Keratinocyte (primary cell): ENCODE measurements at regions not wholly inside any gene's neighbourhood (a gene's known extent, or its start where the extent isn't known, plus 50 kb on each side); places are given as distances from the start of the nearest gene placed in this dataset.

Experiments used
- DNase-seq: peaks from one replicate; pipeline ENCODE4 v3.0.0-alpha.2; 2011; ENCODE audit warnings: low read depth, missing footprints, low spot score
- FAIRE-seq: peaks from 2 replicates; lab custom pipeline; 2011; peaks lifted over from hg19 to GRCh38; lab: Jason Lieb, UNC
- H2AFZ ChIP-seq: 2 replicates; pipeline ENCODE4 v1.6.0; 2012; ENCODE audit warnings: low read length, control low read depth, inconsistent platforms; ENCODE audit not compliant: control insufficient read depth
- H3K27ac ChIP-seq: 2 replicates; pipeline ENCODE4 v1.5.1; 2011; ENCODE audit warnings: low read length; ENCODE audit not compliant: control insufficient read depth, insufficient read depth
- H3K27me3 ChIP-seq: 3 replicates; pipeline ENCODE4 v1.6.0; 2011; ENCODE audit warnings: low read length; ENCODE audit not compliant: control insufficient read depth, insufficient read depth; ENCODE audit errors: extremely low read depth
- H3K36me3 ChIP-seq, 2 experiments: 2 replicates in 1 of 2; 3 replicates in 1 of 2; pipeline ENCODE4 v1.5.1; 2011; ENCODE audit warnings: low read length in 2 of 2, mild to moderate bottlenecking in 1 of 2; ENCODE audit not compliant: control insufficient read depth in 2 of 2, insufficient read depth in 2 of 2; ENCODE audit errors: extremely low read depth in 1 of 2
- H3K4me1 ChIP-seq: 3 replicates; pipeline ENCODE4 v1.5.1; 2011; ENCODE audit warnings: low read length; ENCODE audit not compliant: control insufficient read depth, insufficient read depth; ENCODE audit errors: extremely low read depth
- H3K4me2 ChIP-seq: 3 replicates; pipeline ENCODE4 v1.6.0; 2011; ENCODE audit warnings: low read depth, low read length; ENCODE audit not compliant: control insufficient read depth, insufficient read depth; ENCODE audit errors: extremely low read depth
- H3K4me3 ChIP-seq, 3 experiments: fragments of 200-600 bp in 1 of 3; sonication (generic) in 1 of 3; 2 replicates in 2 of 3; 3 replicates in 1 of 3; pipeline ENCODE4 v1.5.1; 2011 to 2016; ENCODE audit warnings: low read length in 3 of 3, mild to moderate bottlenecking in 3 of 3, control low read depth in 2 of 3, inconsistent platforms in 1 of 3, low read depth in 1 of 3, mixed read lengths in 1 of 3, mixed run types in 1 of 3, moderate library complexity in 1 of 3; ENCODE audit not compliant: control insufficient read depth in 2 of 3, insufficient read depth in 2 of 3; ENCODE audit errors: extremely low read depth in 1 of 3
- H3K79me2 ChIP-seq: 2 replicates; pipeline ENCODE4 v1.6.0; 2012; ENCODE audit warnings: low read length; ENCODE audit not compliant: control insufficient read depth, insufficient read depth
- H3K9ac ChIP-seq: 3 replicates; pipeline ENCODE4 v1.6.0; 2011; ENCODE audit warnings: low read length; ENCODE audit not compliant: control insufficient read depth, insufficient read depth; ENCODE audit errors: extremely low read depth
- H3K9me1 ChIP-seq: 3 replicates; pipeline ENCODE4 v1.6.0; 2011; ENCODE audit warnings: low read length; ENCODE audit not compliant: control insufficient read depth, insufficient read depth; ENCODE audit errors: extremely low read depth
- H3K9me3 ChIP-seq: 2 replicates; pipeline ENCODE4 v1.5.1; 2012; ENCODE audit warnings: low read depth, low read length; ENCODE audit not compliant: control insufficient read depth
- H4K20me1 ChIP-seq: 3 replicates; pipeline ENCODE4 v1.6.0; 2011; ENCODE audit warnings: low read length; ENCODE audit not compliant: control insufficient read depth, insufficient read depth; ENCODE audit errors: extremely low read depth
- EZH2 ChIP-seq: IDR thresholded peaks from one replicate; pipeline ENCODE4 v1.6.1; 2012; ENCODE audit warnings: inconsistent platforms, mild to moderate bottlenecking, low read length, moderate library complexity
- dilution Hi-C: fragments of 300-500 bp; cut with MboI; formaldehyde crosslinking; loops from one replicate; pipeline ENCODE4 v1.7.0; 2020; ENCODE audit warnings: low sequenced_read_pairs; ENCODE audit not compliant: extremely low pct_ligation_motif_present
- TF ChIP-seq, protein P1 (sequence below), 3 experiments: IDR thresholded peaks in 1 of 3; conservative IDR thresholded peaks in 1 of 3; optimal IDR thresholded peaks in 1 of 3; 2 replicates in 2 of 3; 3 replicates in 1 of 3; pipeline versions ENCODE3 to v1.5.1; 2011; ENCODE audit warnings: low read length in 3 of 3, mild to moderate bottlenecking in 3 of 3, moderate library complexity in 2 of 3, control low read depth in 1 of 3, inconsistent platforms in 1 of 3; ENCODE audit not compliant: insufficient read depth in 2 of 3; ENCODE audit errors: extremely low read depth in 1 of 3

DNA sequence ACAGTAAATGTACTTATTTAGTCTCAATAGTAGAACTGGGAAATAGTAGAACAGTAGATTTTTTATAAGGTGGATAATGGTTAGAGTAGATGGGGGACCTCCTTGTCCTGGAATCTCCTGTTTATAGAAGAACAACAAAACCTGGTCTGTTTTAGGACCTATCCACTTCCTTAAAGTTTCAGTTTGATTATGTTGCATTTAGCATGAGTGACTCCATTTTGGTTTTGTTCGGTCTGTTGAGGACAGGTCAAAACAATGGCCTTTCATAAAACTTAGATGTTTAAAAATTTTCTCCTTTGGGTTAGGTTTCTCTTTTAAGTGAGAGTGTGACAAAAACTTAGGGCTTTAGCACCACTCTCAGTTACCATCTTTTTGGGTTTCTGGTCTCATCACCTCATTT is 308.9 kb downstream of the BTG1 start:
- no peak overlapping the region for H3K27ac ChIP-seq
- dilution Hi-C loops: no loop called here
- H3K27me3 ChIP-seq: no peaks in the 10 kb centered on the region
- H3K36me3 ChIP-seq: no peaks in the 10 kb centered on the region
- DNase-seq (no peak), FAIRE-seq (no peak)
- H3K4me1 ChIP-seq: no peaks in the 10 kb centered on the region
- H4K20me1 ChIP-seq: no peaks in the 10 kb centered on the region
- no peak overlapping the region for H3K9ac ChIP-seq
- no peak for TF ChIP-seq EZH2
- TF ChIP-seq, protein P1, sequence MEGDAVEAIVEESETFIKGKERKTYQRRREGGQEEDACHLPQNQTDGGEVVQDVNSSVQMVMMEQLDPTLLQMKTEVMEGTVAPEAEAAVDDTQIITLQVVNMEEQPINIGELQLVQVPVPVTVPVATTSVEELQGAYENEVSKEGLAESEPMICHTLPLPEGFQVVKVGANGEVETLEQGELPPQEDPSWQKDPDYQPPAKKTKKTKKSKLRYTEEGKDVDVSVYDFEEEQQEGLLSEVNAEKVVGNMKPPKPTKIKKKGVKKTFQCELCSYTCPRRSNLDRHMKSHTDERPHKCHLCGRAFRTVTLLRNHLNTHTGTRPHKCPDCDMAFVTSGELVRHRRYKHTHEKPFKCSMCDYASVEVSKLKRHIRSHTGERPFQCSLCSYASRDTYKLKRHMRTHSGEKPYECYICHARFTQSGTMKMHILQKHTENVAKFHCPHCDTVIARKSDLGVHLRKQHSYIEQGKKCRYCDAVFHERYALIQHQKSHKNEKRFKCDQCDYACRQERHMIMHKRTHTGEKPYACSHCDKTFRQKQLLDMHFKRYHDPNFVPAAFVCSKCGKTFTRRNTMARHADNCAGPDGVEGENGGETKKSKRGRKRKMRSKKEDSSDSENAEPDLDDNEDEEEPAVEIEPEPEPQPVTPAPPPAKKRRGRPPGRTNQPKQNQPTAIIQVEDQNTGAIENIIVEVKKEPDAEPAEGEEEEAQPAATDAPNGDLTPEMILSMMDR (optimal IDR thresholded peaks at IDR 0.05 in 1 of 3, IDR thresholded peaks at IDR 0.05 in 1 of 3, conservative IDR thresholded peaks at IDR 0.05 in 1 of 3; ENCODE audit: extremely low read depth in 1 of 3, insufficient read depth in 2 of 3, low read length in 3 of 3): no peak
- no peak overlapping the region for H2AFZ ChIP-seq
- no peaks in the 10 kb centered on the region for H3K79me2 ChIP-seq
- H3K4me3 ChIP-seq: no peak overlapping the region
- no peak overlapping the region for H3K4me2 ChIP-seq
- H3K9me1 ChIP-seq: no peaks in the 10 kb centered on the region
- no peaks in the 10 kb centered on the region for H3K9me3 ChIP-seq

DNA sequence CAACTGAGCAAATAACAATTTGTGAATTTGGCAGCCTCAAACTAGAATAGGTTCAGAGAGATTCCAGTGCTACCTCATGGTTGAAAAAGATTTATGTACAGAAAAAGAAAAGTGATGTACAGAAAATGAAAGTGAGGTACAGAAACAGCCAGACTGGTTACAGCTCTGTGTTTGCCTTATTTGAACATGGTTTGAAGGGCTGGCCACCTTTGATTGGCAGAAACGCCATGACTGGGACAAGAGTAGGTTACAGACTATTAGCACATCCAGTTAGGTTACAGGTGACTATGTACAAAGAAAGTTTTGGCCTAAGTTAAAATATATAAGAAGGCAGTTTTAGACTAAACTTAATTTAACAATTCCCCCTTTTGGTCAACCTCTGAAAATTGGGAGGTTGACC is 309.4 kb downstream of the BTG1 start:
- no peaks in the 10 kb centered on the region for H4K20me1 ChIP-seq
- no peaks in the 10 kb centered on the region for H3K9me3 ChIP-seq
- no peaks in the 10 kb centered on the region for H3K79me2 ChIP-seq
- H3K4me3 ChIP-seq: no peak overlapping the region
- H3K4me1 ChIP-seq: no peaks in the 10 kb centered on the region
- FAIRE-seq (no peak), DNase-seq (no peak)
- H3K9ac ChIP-seq: no peak overlapping the region
- no peaks in the 10 kb centered on the region for H3K36me3 ChIP-seq
- H3K27me3 ChIP-seq: no peaks in the 10 kb centered on the region
- H3K27ac ChIP-seq: no peak overlapping the region
- no peak overlapping the region for H3K4me2 ChIP-seq
- H3K9me1 ChIP-seq: no peaks in the 10 kb centered on the region
- H2AFZ ChIP-seq: no peak overlapping the region
- dilution Hi-C loops: no loop called here
- TF ChIP-seq, protein P1 (optimal IDR thresholded peaks at IDR 0.05 in 1 of 3, IDR thresholded peaks at IDR 0.05 in 1 of 3, conservative IDR thresholded peaks at IDR 0.05 in 1 of 3; ENCODE audit: extremely low read depth in 1 of 3, insufficient read depth in 2 of 3, low read length in 3 of 3): no peak
- no peak for TF ChIP-seq EZH2
